A549 (cell line): ENCODE measurements at regions not wholly inside any gene's neighbourhood (a gene's known extent, or its start where the extent isn't known, plus 50 kb on each side); places are given as distances from the start of the nearest gene placed in this dataset.

Experiments used
- ESRRA ChIP-seq: fragments of 150-350 bp; IDR thresholded peaks from 2 replicates; pipeline ENCODE4 v1.6.1; 2014; ENCODE audit warnings: mild to moderate bottlenecking, low read length, borderline replicate concordance
- FOSB ChIP-seq: fragments of 250-450 bp; sonication (Bioruptor Pico); IDR thresholded peaks from 2 replicates; pipeline ENCODE4 v1.5.0; 2020; ENCODE audit warnings: mild to moderate bottlenecking, moderate library complexity
- NFE2L2 ChIP-seq: fragments of 150-350 bp; conservative IDR thresholded peaks from 2 replicates; pipeline ENCODE4 v1.6.1; 2014; ENCODE audit warnings: low read length
- POLR2A ChIP-seq: IDR thresholded peaks from 2 replicates; pipeline ENCODE4 v1.6.1; 2012; ENCODE audit warnings: mild to moderate bottlenecking, low read length
- RCOR1 ChIP-seq: fragments of 150-350 bp; IDR thresholded peaks from 2 replicates; pipeline ENCODE4 v1.6.1; 2014; ENCODE audit warnings: antibody characterized with exemption, low read length, low read depth
- TF ChIP-seq, protein P1 (sequence below): fragments of >200 bp; sonication (Bioruptor Twin); formaldehyde crosslinking; IDR thresholded peaks from 3 replicates; pipeline ENCODE4 v1.5.1; 2016
- TF ChIP-seq, protein P2 (sequence below): IDR thresholded peaks from 2 replicates; pipeline ENCODE4 v1.6.1; 2012

DNA sequence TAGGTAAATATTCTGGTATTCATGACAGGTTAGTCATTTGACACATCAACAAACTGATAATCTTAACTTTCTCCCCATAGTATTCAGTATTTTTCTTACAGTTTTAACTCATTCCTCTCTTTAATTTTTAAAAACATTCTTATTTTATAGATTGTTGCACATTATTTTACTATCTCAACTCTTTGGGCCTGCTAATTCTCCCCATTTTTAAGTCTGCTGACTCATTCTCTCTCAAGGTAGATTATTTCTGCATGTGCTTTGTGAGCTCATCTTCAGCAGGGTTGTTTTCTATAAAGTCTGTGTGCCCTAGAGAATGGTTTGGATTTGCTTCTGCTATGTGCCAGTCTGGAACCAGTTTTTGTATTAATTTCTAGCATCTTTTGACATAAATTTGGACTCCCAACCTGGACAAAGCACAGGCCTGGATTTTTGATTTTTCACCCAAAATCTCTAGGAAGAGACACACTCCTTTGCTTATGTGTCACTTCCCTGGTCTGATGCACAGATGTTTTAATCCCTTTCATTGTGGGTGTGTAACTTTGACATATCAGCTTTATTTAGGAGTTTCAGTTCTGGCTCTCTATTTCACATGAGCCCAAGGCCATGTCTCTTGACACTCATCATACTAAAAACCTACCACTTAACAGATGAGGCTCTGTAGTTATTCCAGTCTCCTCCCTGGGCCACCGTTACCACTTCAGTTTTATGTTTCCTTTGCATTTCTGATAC is 194.3 kb upstream of the PGRMC2 start:
- TF ChIP-seq, protein P1, sequence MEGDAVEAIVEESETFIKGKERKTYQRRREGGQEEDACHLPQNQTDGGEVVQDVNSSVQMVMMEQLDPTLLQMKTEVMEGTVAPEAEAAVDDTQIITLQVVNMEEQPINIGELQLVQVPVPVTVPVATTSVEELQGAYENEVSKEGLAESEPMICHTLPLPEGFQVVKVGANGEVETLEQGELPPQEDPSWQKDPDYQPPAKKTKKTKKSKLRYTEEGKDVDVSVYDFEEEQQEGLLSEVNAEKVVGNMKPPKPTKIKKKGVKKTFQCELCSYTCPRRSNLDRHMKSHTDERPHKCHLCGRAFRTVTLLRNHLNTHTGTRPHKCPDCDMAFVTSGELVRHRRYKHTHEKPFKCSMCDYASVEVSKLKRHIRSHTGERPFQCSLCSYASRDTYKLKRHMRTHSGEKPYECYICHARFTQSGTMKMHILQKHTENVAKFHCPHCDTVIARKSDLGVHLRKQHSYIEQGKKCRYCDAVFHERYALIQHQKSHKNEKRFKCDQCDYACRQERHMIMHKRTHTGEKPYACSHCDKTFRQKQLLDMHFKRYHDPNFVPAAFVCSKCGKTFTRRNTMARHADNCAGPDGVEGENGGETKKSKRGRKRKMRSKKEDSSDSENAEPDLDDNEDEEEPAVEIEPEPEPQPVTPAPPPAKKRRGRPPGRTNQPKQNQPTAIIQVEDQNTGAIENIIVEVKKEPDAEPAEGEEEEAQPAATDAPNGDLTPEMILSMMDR, result no peak
- TF ChIP-seq RCOR1 (no peak), POLR2A (no peak), ESRRA (no peak), NFE2L2 (no peak), FOSB (CRISPR knock-in tag) (no peak)
- TF ChIP-seq, protein P2, sequence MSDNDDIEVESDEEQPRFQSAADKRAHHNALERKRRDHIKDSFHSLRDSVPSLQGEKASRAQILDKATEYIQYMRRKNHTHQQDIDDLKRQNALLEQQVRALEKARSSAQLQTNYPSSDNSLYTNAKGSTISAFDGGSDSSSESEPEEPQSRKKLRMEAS, result no peak
